ENCODE measurements at regions not wholly inside any gene's neighbourhood (a gene's known extent, or its start where the extent isn't known, plus 50 kb on each side); places are given as distances from the start of the nearest gene placed in this dataset.

DNA sequence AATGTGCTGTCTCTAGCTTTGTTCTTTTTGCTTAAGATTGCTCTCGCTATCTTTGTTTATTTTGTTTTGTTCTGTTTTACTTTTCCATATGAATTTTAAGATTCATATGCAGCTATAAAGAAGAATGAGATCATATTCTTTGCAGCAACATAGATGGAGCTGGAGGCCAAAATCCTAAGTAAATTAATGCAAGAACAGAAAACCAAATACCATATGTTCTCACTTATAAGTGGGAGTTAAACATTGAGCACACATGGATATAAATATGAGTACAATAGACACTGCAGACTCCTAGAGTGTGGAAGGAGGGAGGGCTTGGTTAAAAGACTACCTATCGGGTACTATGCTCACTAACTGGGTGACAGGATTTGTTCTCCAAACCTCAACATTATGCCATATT is 237.8 kb downstream of the TRAM1L1 start:
- TF ChIP-seq, protein P1, sequence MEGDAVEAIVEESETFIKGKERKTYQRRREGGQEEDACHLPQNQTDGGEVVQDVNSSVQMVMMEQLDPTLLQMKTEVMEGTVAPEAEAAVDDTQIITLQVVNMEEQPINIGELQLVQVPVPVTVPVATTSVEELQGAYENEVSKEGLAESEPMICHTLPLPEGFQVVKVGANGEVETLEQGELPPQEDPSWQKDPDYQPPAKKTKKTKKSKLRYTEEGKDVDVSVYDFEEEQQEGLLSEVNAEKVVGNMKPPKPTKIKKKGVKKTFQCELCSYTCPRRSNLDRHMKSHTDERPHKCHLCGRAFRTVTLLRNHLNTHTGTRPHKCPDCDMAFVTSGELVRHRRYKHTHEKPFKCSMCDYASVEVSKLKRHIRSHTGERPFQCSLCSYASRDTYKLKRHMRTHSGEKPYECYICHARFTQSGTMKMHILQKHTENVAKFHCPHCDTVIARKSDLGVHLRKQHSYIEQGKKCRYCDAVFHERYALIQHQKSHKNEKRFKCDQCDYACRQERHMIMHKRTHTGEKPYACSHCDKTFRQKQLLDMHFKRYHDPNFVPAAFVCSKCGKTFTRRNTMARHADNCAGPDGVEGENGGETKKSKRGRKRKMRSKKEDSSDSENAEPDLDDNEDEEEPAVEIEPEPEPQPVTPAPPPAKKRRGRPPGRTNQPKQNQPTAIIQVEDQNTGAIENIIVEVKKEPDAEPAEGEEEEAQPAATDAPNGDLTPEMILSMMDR (IDR thresholded peaks at IDR 0.05): no peak
- no peak for TF ChIP-seq POLR2A (IDR thresholded peaks at IDR 0.05)

All from heart left ventricle (tissue), 13 donors.